ENCODE measurements at regions not wholly inside any gene's neighbourhood (a gene's known extent, or its start where the extent isn't known, plus 50 kb on each side); places are given as distances from the start of the nearest gene placed in this dataset.

GRCh38 chr4:20614816-20615215 is 85.4 kb upstream of the PACRGL start:
- DNase-seq, result no peak

- DNase-seq, result no peak
Measured at GRCh38 chr4:20615486-20616260, 84.6 kb upstream of the PACRGL start.

- DNase-seq, result no peak
Measured at GRCh38 chr4:20616313-20616712, 83.9 kb upstream of the PACRGL start.

GRCh38 chr4:20616848-20617247 is 83.4 kb upstream of the PACRGL start:
- no peak for DNase-seq

- peak in 1 of 2 donors; percentile 15 for DNase-seq
Measured at GRCh38 chr4:20617678-20618396, 82.4 kb upstream of the PACRGL start.

GRCh38 chr4:20618731-20619130 is 81.5 kb upstream of the PACRGL start:
- no peak for DNase-seq

GRCh38 chr4:20621476-20621875 is 78.8 kb upstream of the PACRGL start:
- no peak for DNase-seq

GRCh38 chr4:20622701-20623100 is 77.6 kb upstream of the PACRGL start:
- DNase-seq, result no peak

GRCh38 chr4:20623939-20624338 is 76.3 kb upstream of the PACRGL start:
- DNase-seq, result no peak

- no peak for DNase-seq
Measured at GRCh38 chr4:20624793-20625374, 75.4 kb upstream of the PACRGL start.

GRCh38 chr4:20625426-20625825 is 74.8 kb upstream of the PACRGL start:
- DNase-seq, result no peak

- no peak for DNase-seq
Measured at GRCh38 chr4:20626326-20627005, 73.8 kb upstream of the PACRGL start.

GRCh38 chr4:20627866-20628265 is 72.4 kb upstream of the PACRGL start:
- no peak for DNase-seq

GRCh38 chr4:20629186-20630106 is 70.8 kb upstream of the PACRGL start:
- DNase-seq, result no peak

GRCh38 chr4:20638825-20639224 is 61.4 kb upstream of the PACRGL start:
- no peak for DNase-seq

- DNase-seq, result no peak
Measured at GRCh38 chr4:20639346-20639745, 60.9 kb upstream of the PACRGL start.

GRCh38 chr4:20640989-20641388 is 59.3 kb upstream of the PACRGL start:
- DNase-seq, result no peak

GRCh38 chr4:20641976-20642375 is 58.3 kb upstream of the PACRGL start:
- DNase-seq, result no peak

GRCh38 chr4:20643631-20644030 is 56.6 kb upstream of the PACRGL start:
- DNase-seq, result no peak

GRCh38 chr4:20645236-20645635 is 55.0 kb upstream of the PACRGL start:
- DNase-seq, result no peak

- no peak for DNase-seq
Measured at GRCh38 chr4:20646287-20646686, 54.0 kb upstream of the PACRGL start.

Measured in hippocampal formation (tissue), 2 donors.